ENCODE measurements at regions not wholly inside any gene's neighbourhood (a gene's known extent, or its start where the extent isn't known, plus 50 kb on each side); places are given as distances from the start of the nearest gene placed in this dataset.

- no peaks in the 10 kb centered on the region for H3K27me3 Mint-ChIP-seq (ENCODE audit: insufficient read depth, low read depth)
- no peaks in the 10 kb centered on the region for H3K4me1 Mint-ChIP-seq
- Histone ChIP-seq H3K4me2 (no peak overlapping the region), H3K4me3 (no peak overlapping the region), H4K20me1 (ENCODE audit: low read depth) (no peaks in the 10 kb centered on the region), H3K36me3 (no peaks in the 10 kb centered on the region), H3K27me3 (no peaks in the 10 kb centered on the region), H2AFZ (replicated peaks) (no peak overlapping the region), H3K9ac (no peak overlapping the region), H3K4me1 (no peaks in the 10 kb centered on the region), H3K9me3 (ENCODE audit: low read depth) (no peaks in the 10 kb centered on the region), H3F3A (ENCODE audit: low read depth) (no peaks in the 10 kb centered on the region), H3K27ac (no peak overlapping the region), H3K79me2 (ENCODE audit: low read depth) (no peaks in the 10 kb centered on the region)
- H3K36me3 Mint-ChIP-seq, result no peaks in the 10 kb centered on the region
- no peak overlapping the region for H3K27ac Mint-ChIP-seq
- no peak for TF ChIP-seq EZH2phosphoT487 (IDR thresholded peaks at IDR 0.05)
- H3K9me3 Mint-ChIP-seq, result no peaks in the 10 kb centered on the region
- no peak overlapping the region for H3K4me3 Mint-ChIP-seq
- no peak for DNase-seq (ENCODE audit: low spot score)
Measured at GRCh38 chr5:82613891-82614290, 335.7 kb upstream of the RPS23 start.

- no peaks in the 10 kb centered on the region for H3K9me3 Mint-ChIP-seq
- no peak overlapping the region for H3K4me3 Mint-ChIP-seq
- no peak overlapping the region for H3K4me3 ChIP-seq
- no peak overlapping the region for H3K27ac Mint-ChIP-seq
- no peak overlapping the region for H3K9ac ChIP-seq
- H3K27me3 ChIP-seq, result no peaks in the 10 kb centered on the region
- H3K36me3 Mint-ChIP-seq, result no peaks in the 10 kb centered on the region
- no peaks in the 10 kb centered on the region for H4K20me1 ChIP-seq (ENCODE audit: low read depth)
- no peaks in the 10 kb centered on the region for H3K4me1 ChIP-seq
- H3K36me3 ChIP-seq, result no peaks in the 10 kb centered on the region
- DNase-seq (ENCODE audit: low spot score), result no peak
- H3K27ac ChIP-seq, result no peak overlapping the region
- H3K4me1 Mint-ChIP-seq, result no peaks in the 10 kb centered on the region
- H3F3A ChIP-seq (ENCODE audit: low read depth), result no peaks in the 10 kb centered on the region
- TF ChIP-seq CTCF (IDR thresholded peaks at IDR 0.05) (no peak), EZH2phosphoT487 (IDR thresholded peaks at IDR 0.05) (no peak), EZH2 (IDR thresholded peaks at IDR 0.05) (no peak)
- no peak overlapping the region for H2AFZ ChIP-seq (replicated peaks)
- H3K4me2 ChIP-seq, result no peak overlapping the region
- H3K79me2 ChIP-seq (ENCODE audit: low read depth), result no peaks in the 10 kb centered on the region
- no peaks in the 10 kb centered on the region for H3K9me3 ChIP-seq (ENCODE audit: low read depth)
- peaks cover 2% of the 10 kb centered on the region for H3K27me3 Mint-ChIP-seq (ENCODE audit: insufficient read depth, low read depth)
Measured at GRCh38 chr5:82610686-82611085, 332.5 kb upstream of the RPS23 start.

- Histone ChIP-seq H3K4me3 (no peak overlapping the region), H3K27me3 (no peaks in the 10 kb centered on the region), H3K4me2 (no peak overlapping the region), H3K27ac (no peak overlapping the region), H3F3A (ENCODE audit: low read depth) (no peaks in the 10 kb centered on the region), H3K79me2 (ENCODE audit: low read depth) (no peaks in the 10 kb centered on the region), H2AFZ (replicated peaks) (no peak overlapping the region), H3K4me1 (no peaks in the 10 kb centered on the region), H4K20me1 (ENCODE audit: low read depth) (no peaks in the 10 kb centered on the region), H3K9ac (no peak overlapping the region), H3K9me3 (ENCODE audit: low read depth) (no peaks in the 10 kb centered on the region), H3K36me3 (no peaks in the 10 kb centered on the region)
- no peaks in the 10 kb centered on the region for H3K36me3 Mint-ChIP-seq
- no peak overlapping the region for H3K27ac Mint-ChIP-seq
- no peak overlapping the region for H3K4me3 Mint-ChIP-seq
- no peaks in the 10 kb centered on the region for H3K9me3 Mint-ChIP-seq
- H3K4me1 Mint-ChIP-seq, result no peaks in the 10 kb centered on the region
- peaks cover 2% of the 10 kb centered on the region for H3K27me3 Mint-ChIP-seq (ENCODE audit: insufficient read depth, low read depth)
- no peak for DNase-seq (ENCODE audit: low spot score)
- TF ChIP-seq EZH2 (IDR thresholded peaks at IDR 0.05), result no peak
- no peak for TF ChIP-seq CTCF (IDR thresholded peaks at IDR 0.05)
- no peak for TF ChIP-seq EZH2phosphoT487 (IDR thresholded peaks at IDR 0.05)
Measured at GRCh38 chr5:82605441-82605973, 327.4 kb upstream of the RPS23 start.

DNA sequence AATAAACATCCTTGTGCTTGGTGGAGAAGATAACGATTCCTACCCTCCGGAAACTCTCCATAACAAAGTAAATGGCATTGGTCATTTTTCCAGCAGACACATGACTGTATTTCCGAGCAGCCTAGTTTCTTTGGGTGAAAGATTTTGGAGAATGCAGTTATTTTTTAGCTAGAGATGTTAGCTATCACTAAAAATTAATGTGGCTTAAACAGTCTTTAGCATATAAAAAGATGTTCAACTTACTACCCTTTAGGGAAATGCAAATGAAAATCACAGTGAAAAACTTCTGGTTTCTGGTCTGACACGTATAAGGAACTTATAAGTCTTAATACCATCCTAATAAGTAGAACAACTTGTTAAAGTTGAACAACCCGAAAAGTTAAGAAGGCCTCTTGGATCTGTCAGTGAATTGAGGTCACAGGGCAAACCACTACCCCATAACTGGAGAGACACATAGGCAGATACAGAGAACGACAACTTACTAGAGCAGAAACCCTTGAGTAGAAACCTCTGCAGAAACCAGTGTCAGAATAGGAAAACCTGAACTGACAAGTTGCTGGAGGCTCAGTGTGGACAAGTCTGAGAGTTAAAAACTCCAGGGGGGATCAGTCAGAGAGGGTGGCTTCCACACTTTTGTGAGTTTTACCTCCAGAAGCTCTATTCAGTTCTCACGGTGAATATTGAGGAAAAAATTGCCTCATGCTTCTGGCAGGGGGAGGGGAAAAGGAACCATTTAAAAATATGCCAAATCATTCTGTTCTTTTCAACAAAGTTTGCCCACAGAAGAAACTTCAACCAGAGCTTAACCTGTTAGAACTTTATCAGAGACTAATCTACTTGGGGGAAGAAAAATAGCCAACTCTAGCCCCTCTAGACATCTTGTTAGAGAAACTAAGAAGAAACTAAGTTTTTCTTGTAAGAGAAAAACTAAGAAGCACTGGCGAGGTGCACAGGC is 325.2 kb upstream of the RPS23 start:
- no peaks in the 10 kb centered on the region for H4K20me1 ChIP-seq (ENCODE audit: low read depth)
- peaks cover 2% of the 10 kb centered on the region for H3K27me3 Mint-ChIP-seq (ENCODE audit: insufficient read depth, low read depth)
- no peak overlapping the region for H2AFZ ChIP-seq (replicated peaks)
- H3K9me3 Mint-ChIP-seq, result no peaks in the 10 kb centered on the region
- no peaks in the 10 kb centered on the region for H3K36me3 Mint-ChIP-seq
- no peak overlapping the region for H3K9ac ChIP-seq
- H3F3A ChIP-seq (ENCODE audit: low read depth), result no peaks in the 10 kb centered on the region
- DNase-seq (ENCODE audit: low spot score), result no peak
- TF ChIP-seq EZH2 (IDR thresholded peaks at IDR 0.05), result no peak
- TF ChIP-seq CTCF (IDR thresholded peaks at IDR 0.05), result no peak
- no peak for TF ChIP-seq EZH2phosphoT487 (IDR thresholded peaks at IDR 0.05)
- H3K4me3 Mint-ChIP-seq, result no peak overlapping the region
- H3K79me2 ChIP-seq (ENCODE audit: low read depth), result no peaks in the 10 kb centered on the region
- H3K4me2 ChIP-seq, result no peak overlapping the region
- no peaks in the 10 kb centered on the region for H3K36me3 ChIP-seq
- no peaks in the 10 kb centered on the region for H3K4me1 ChIP-seq
- no peaks in the 10 kb centered on the region for H3K27me3 ChIP-seq
- H3K9me3 ChIP-seq (ENCODE audit: low read depth), result no peaks in the 10 kb centered on the region
- H3K27ac Mint-ChIP-seq, result no peak overlapping the region
- H3K4me1 Mint-ChIP-seq, result no peaks in the 10 kb centered on the region
- no peak overlapping the region for H3K27ac ChIP-seq
- no peak overlapping the region for H3K4me3 ChIP-seq
